Liver (tissue), 3 donors: ENCODE measurements at regions not wholly inside any gene's neighbourhood (a gene's known extent, or its start where the extent isn't known, plus 50 kb on each side); places are given as distances from the start of the nearest gene placed in this dataset.

Experiments used
- CTCF ChIP-seq: fragments of 150-350 bp; IDR thresholded peaks from 2 replicates; pipeline ENCODE4 v1.5.1; 2017; ENCODE audit warnings: improper control_type of control experiment, low read depth, low read length; ENCODE audit not compliant: missing input control
- MAX ChIP-seq: IDR thresholded peaks from 2 replicates; pipeline ENCODE4 v1.6.1; 2016; ENCODE audit warnings: antibody characterized with exemption
- RXRA ChIP-seq, 2 donors: IDR thresholded peaks; 2 replicates each; pipeline ENCODE4 v1.6.1; 2017 to 2018; ENCODE audit warnings: antibody characterized with exemption in 2 of 2, mild to moderate bottlenecking in 1 of 2
- YY1 ChIP-seq: IDR thresholded peaks from 2 replicates; pipeline ENCODE4 v1.6.1; 2016; ENCODE audit warnings: antibody characterized with exemption, mild to moderate bottlenecking
- donor health status: healthy.
- donor health status: healthy.

GRCh38 chr2:164048729-164049128 lies 312.9 kb upstream of the FIGN start:
- TF ChIP-seq RXRA (IDR thresholded peaks at IDR 0.05) (no peak), CTCF (no peak), MAX (no peak), YY1 (no peak)
